ENCODE measurements at regions not wholly inside any gene's neighbourhood (a gene's known extent, or its start where the extent isn't known, plus 50 kb on each side); places are given as distances from the start of the nearest gene placed in this dataset.
"Not testable (repeated sequence)": the region's sequence is repeated elsewhere in the genome, so short reads cannot be mapped to it uniquely, and the experiment has no call there.

- not testable (repeated sequence) for TF ChIP-seq CTCF (IDR thresholded peaks at IDR 0.05; ENCODE audit: low read length); EZH2 (IDR thresholded peaks at IDR 0.05; ENCODE audit: borderline replicate concordance, low read length)
These were observed 228.6 kb downstream of the KLF6 start for GRCh38 chr10:3556191-3557017.
